Ovary (tissue), 7 donors: ENCODE measurements at regions not wholly inside any gene's neighbourhood (a gene's known extent, or its start where the extent isn't known, plus 50 kb on each side); places are given as distances from the start of the nearest gene placed in this dataset.
"Not testable (repeated sequence)": the region's sequence is repeated elsewhere in the genome, so short reads cannot be mapped to it uniquely, and the experiment has no call there.

Source experiments
- DNase-seq, 5 donors: peaks; one replicate each; pipeline ENCODE4 v3.0.0-alpha.2; 2019 to 2020
- H3K27ac ChIP-seq, 2 donors: fragments of 200-600 bp; one replicate each; pipeline versions ENCODE4 v1.5.1 to v1.8.0; 2019 to 2022
- H3K27me3 ChIP-seq: fragments of 200-600 bp; one replicate; pipeline ENCODE4 v1.8.0; 2022
- H3K36me3 ChIP-seq: fragments of 200-600 bp; sonication (generic); one replicate; pipeline ENCODE4 v1.5.1; 2019
- H3K4me1 ChIP-seq: one replicate; pipeline ENCODE4 v1.8.1; 2013; ENCODE audit warnings: mild to moderate bottlenecking, moderate library complexity; ENCODE audit not compliant: insufficient read depth
- H3K4me3 ChIP-seq: fragments of 200-600 bp; sonication (generic); one replicate; pipeline ENCODE4 v1.5.1; 2017
- H3K9me3 ChIP-seq, 2 donors: fragments of 200-600 bp in 1 of 2; sonication (generic) in 1 of 2; one replicate each; pipeline versions ENCODE4 v1.5.1 to v1.8.1; 2013 to 2019; ENCODE audit warnings: mild to moderate bottlenecking in 1 of 2, moderate library complexity in 1 of 2
- WGBS, 3 donors: extraction: QIAGEN DNeasy Blood & Tissue Kit in 1 of 3; methylation state at CpG; one replicate each; pipeline versions ENCODE4 v1.1.5 to v1.1.7; 2013 to 2017; 5-methylcytosine and 5-hydroxymethylcytosine counted together
- intact Hi-C, 4 donors: fragments of 100-400 bp; cut with DNase I; formaldehyde crosslinking; loops; one replicate each; pipeline versions ENCODE4 v1.11.0 to v1.15.1; 2022 to 2023
- donor health status: DM: no; HTN: no; CAD: no; lungs with moderate emphysema.
- donor health status: DM: no; HTN: no; CAD: no.
- donor health status: Bipolar disorder and iron deficiency.
- donor health status: DM: no; HTN: no; CAD: no.
- donor health status: DM: yes; HTN: yes; CAD: no.

GRCh38 chr16:16593156-16593863 is 214.4 kb downstream of the NPIPA7 start:
- 8 to 10% (median 9%) methylated on average over 16 to 19 of the region's 19 CpGs for WGBS, 3 donors
- H3K27me3 ChIP-seq, H3K36me3 ChIP-seq, H3K9me3 ChIP-seq, H3K4me3 ChIP-seq, H3K27ac ChIP-seq, H3K4me1 ChIP-seq, intact Hi-C loops: not testable (repeated sequence)
- DNase-seq: peak in 3 of 5 donors; percentile 24 to 43 (median 39)

GRCh38 chr16:16595029-16595718 is 216.2 kb downstream of the NPIPA7 start:
- H3K27me3 ChIP-seq, H3K27ac ChIP-seq, DNase-seq, H3K4me3 ChIP-seq, intact Hi-C loops, H3K4me1 ChIP-seq, H3K36me3 ChIP-seq, H3K9me3 ChIP-seq: not testable (repeated sequence)
- 17 to 38% (median 33%) methylated on average over 2 to 4 of the region's 10 CpGs for WGBS, 3 donors

- H3K36me3 ChIP-seq, H3K4me3 ChIP-seq, DNase-seq, H3K27ac ChIP-seq, H3K4me1 ChIP-seq, H3K9me3 ChIP-seq, H3K27me3 ChIP-seq, intact Hi-C loops: not testable (repeated sequence)
- 45 to 56% (median 47%) methylated on average over 3 to 4 of the region's 4 CpGs for WGBS, 3 donors
Measured at GRCh38 chr16:16601239-16601638, 222.3 kb downstream of the NPIPA7 start.

- H3K36me3 ChIP-seq, H3K27me3 ChIP-seq, H3K4me3 ChIP-seq, H3K4me1 ChIP-seq, H3K27ac ChIP-seq, DNase-seq, H3K9me3 ChIP-seq, intact Hi-C loops: not testable (repeated sequence)
- 50 to 64% (median 56%) methylated on average over 2 to 4 of the region's 8 CpGs for WGBS, 3 donors
Measured at GRCh38 chr16:16607401-16608082, 228.6 kb downstream of the NPIPA7 start.

- intact Hi-C loops, H3K9me3 ChIP-seq, H3K27ac ChIP-seq, H3K4me1 ChIP-seq, H3K4me3 ChIP-seq, H3K36me3 ChIP-seq, DNase-seq, H3K27me3 ChIP-seq: not testable (repeated sequence)
- WGBS, 3 donors: 19 to 29% (median 22%) methylated on average over 6 of the region's 6 CpGs
Measured at GRCh38 chr16:16609627-16610026, 230.7 kb downstream of the NPIPA7 start.

- H3K4me3 ChIP-seq, DNase-seq, H3K27ac ChIP-seq, intact Hi-C loops, H3K36me3 ChIP-seq, H3K9me3 ChIP-seq, H3K4me1 ChIP-seq, H3K27me3 ChIP-seq: not testable (repeated sequence)
- WGBS, 3 donors: 38 to 47% (median 39%) methylated on average over 4 to 7 of the region's 10 CpGs
Measured at GRCh38 chr16:16610389-16610967, 231.5 kb downstream of the NPIPA7 start.

- WGBS, 3 donors: 36% methylated on average over 2 of the region's 4 CpGs; no CpG with 5 or more reads in 2 of the 3 donors
Measured at GRCh38 chr16:16613212-16613611, 234.3 kb downstream of the NPIPA7 start.

GRCh38 chr16:16614484-16614883 is 235.5 kb downstream of the NPIPA7 start:
- H3K4me3 ChIP-seq, H3K27me3 ChIP-seq, H3K27ac ChIP-seq, intact Hi-C loops, H3K9me3 ChIP-seq, H3K4me1 ChIP-seq, H3K36me3 ChIP-seq, DNase-seq: not testable (repeated sequence)
- WGBS, 3 donors: 60 to 70% (median 60%) methylated on average over 6 of the region's 6 CpGs

More at GRCh38 chr16:16613212-16613611, 234.3 kb downstream of the NPIPA7 start:
- H3K36me3 ChIP-seq, H3K4me1 ChIP-seq, H3K4me3 ChIP-seq, H3K27me3 ChIP-seq, DNase-seq, intact Hi-C loops, H3K27ac ChIP-seq, H3K9me3 ChIP-seq: not testable (repeated sequence)

GRCh38 chr16:16618963-16619465 is 240.1 kb downstream of the NPIPA7 start:
- H3K4me1 ChIP-seq, H3K4me3 ChIP-seq, H3K9me3 ChIP-seq, DNase-seq, H3K27me3 ChIP-seq, intact Hi-C loops, H3K36me3 ChIP-seq, H3K27ac ChIP-seq: not testable (repeated sequence)
- WGBS, 3 donors: 89 to 97% (median 92%) methylated on average over 16 to 28 of the region's 33 CpGs

GRCh38 chr16:16624367-16624766 is 245.4 kb downstream of the NPIPA7 start:
- H3K27ac ChIP-seq, DNase-seq, intact Hi-C loops, H3K27me3 ChIP-seq, H3K4me1 ChIP-seq, H3K9me3 ChIP-seq, H3K36me3 ChIP-seq, H3K4me3 ChIP-seq: not testable (repeated sequence)
- 45 to 79% (median 51%) methylated on average over 1 to 3 of the region's 3 CpGs for WGBS, 3 donors

GRCh38 chr16:16625140-16625539 is 246.2 kb downstream of the NPIPA7 start:
- H3K4me1 ChIP-seq, H3K27me3 ChIP-seq, H3K4me3 ChIP-seq, H3K27ac ChIP-seq, DNase-seq, intact Hi-C loops, H3K36me3 ChIP-seq, H3K9me3 ChIP-seq: not testable (repeated sequence)
- WGBS, 3 donors: 62 to 82% (median 67%) methylated on average over 1 of the region's 2 CpGs
